Suprapubic skin (tissue), 4 donors: ENCODE measurements at regions not wholly inside any gene's neighbourhood (a gene's known extent, or its start where the extent isn't known, plus 50 kb on each side); places are given as distances from the start of the nearest gene placed in this dataset.

Experiments used
- CTCF ChIP-seq, 2 donors: fragments of 200-600 bp in 1 of 2; fragments of 450-650 bp in 1 of 2; sonication (generic) in 1 of 2; IDR thresholded peaks; one replicate each; pipeline ENCODE4 v1.5.1; 2016 to 2019; ENCODE audit warnings: antibody characterized with exemption in 2 of 2, mild to moderate bottlenecking in 1 of 2, moderate library complexity in 1 of 2
- EP300 ChIP-seq: sonication (generic); formaldehyde crosslinking; IDR thresholded peaks from one replicate; pipeline ENCODE4 v1.6.1; 2017; ENCODE audit warnings: antibody characterized with exemption
- POLR2A ChIP-seq, 2 donors: fragments of 450-650 bp; IDR thresholded peaks; one replicate each; pipeline ENCODE4 v1.6.1; 2017; ENCODE audit warnings: antibody characterized with exemption in 2 of 2, mild to moderate bottlenecking in 2 of 2, moderate library complexity in 2 of 2
- POLR2AphosphoS5 ChIP-seq, 3 donors: sonication (generic); formaldehyde crosslinking; IDR thresholded peaks; one replicate each; pipeline ENCODE4 v1.6.1; 2017; ENCODE audit warnings: antibody characterized with exemption in 3 of 3

- TF ChIP-seq CTCF (IDR thresholded peaks at IDR 0.05) (no peak), POLR2AphosphoS5 (IDR thresholded peaks at IDR 0.05) (no peak), EP300 (no peak), POLR2A (IDR thresholded peaks at IDR 0.05) (no peak)
Observed at GRCh38 chr11:19320827-19321226, 80.1 kb upstream of the E2F8 start.
